ENCODE measurements at regions not wholly inside any gene's neighbourhood (a gene's known extent, or its start where the extent isn't known, plus 50 kb on each side); places are given as distances from the start of the nearest gene placed in this dataset.

DNA sequence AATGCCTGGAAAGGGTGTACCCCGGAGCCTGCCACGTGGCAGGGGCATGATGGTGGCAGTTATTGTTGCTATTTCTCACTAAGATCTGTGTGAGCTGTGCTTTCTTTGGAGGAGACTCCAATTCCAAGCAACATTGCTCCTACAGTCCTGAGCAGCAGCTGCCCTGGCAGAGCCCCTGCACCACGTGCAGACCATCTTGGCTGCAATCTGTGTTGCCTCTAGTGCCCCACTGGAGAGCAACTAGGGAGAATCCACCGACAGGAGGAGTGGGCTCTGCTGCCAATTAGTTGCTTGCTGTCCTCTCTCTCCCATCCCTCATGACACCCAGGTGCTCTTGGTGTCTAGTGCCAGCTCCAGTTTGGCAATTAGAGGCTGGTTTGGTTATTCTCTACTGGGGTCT, 116.0 kb downstream of the PXDC1 start:
- Mint-ChIP-seq H3K4me1 (ENCODE audit: low read depth) (no peaks in the 10 kb centered on the region), H3K4me3 (no peak overlapping the region), H3K9me3 (no peaks in the 10 kb centered on the region), H3K36me3 (ENCODE audit: low read depth) (no peaks in the 10 kb centered on the region), H3K27ac (no peak overlapping the region), H3K27me3 (peaks cover 24% of the 10 kb centered on the region)
- ChIA-PET CTCF (no interaction called here), POLR2A (no interaction called here)
- H3K9me3 ChIP-seq (ENCODE audit: control insufficient read depth in 1 of 2, insufficient read depth in 1 of 2, low read length in 2 of 2): no peaks in the 10 kb centered on the region
- ATAC-seq (ENCODE audit: poor library complexity): no peak
- TF ChIP-seq, protein P1, sequence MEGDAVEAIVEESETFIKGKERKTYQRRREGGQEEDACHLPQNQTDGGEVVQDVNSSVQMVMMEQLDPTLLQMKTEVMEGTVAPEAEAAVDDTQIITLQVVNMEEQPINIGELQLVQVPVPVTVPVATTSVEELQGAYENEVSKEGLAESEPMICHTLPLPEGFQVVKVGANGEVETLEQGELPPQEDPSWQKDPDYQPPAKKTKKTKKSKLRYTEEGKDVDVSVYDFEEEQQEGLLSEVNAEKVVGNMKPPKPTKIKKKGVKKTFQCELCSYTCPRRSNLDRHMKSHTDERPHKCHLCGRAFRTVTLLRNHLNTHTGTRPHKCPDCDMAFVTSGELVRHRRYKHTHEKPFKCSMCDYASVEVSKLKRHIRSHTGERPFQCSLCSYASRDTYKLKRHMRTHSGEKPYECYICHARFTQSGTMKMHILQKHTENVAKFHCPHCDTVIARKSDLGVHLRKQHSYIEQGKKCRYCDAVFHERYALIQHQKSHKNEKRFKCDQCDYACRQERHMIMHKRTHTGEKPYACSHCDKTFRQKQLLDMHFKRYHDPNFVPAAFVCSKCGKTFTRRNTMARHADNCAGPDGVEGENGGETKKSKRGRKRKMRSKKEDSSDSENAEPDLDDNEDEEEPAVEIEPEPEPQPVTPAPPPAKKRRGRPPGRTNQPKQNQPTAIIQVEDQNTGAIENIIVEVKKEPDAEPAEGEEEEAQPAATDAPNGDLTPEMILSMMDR (IDR thresholded peaks at IDR 0.05): no peak
- intact Hi-C loops (cut with DNase I, micrococcal nuclease): no loop called here
- no peaks in the 10 kb centered on the region for H3K36me3 ChIP-seq (ENCODE audit: insufficient read depth, low read length)
- H3K4me1 ChIP-seq (ENCODE audit: insufficient read depth, low read length): no peaks in the 10 kb centered on the region
- H3K27me3 ChIP-seq (ENCODE audit: control insufficient read depth in 1 of 2, insufficient read depth in 2 of 2, low read length in 2 of 2): no peaks in the 10 kb centered on the region
- no peak overlapping the region for H3K4me3 ChIP-seq (ENCODE audit: low read length)
- H3K27ac ChIP-seq (ENCODE audit: low read depth in 1 of 2, low read length in 2 of 2): no peak overlapping the region
- no peak for DNase-seq

DNA sequence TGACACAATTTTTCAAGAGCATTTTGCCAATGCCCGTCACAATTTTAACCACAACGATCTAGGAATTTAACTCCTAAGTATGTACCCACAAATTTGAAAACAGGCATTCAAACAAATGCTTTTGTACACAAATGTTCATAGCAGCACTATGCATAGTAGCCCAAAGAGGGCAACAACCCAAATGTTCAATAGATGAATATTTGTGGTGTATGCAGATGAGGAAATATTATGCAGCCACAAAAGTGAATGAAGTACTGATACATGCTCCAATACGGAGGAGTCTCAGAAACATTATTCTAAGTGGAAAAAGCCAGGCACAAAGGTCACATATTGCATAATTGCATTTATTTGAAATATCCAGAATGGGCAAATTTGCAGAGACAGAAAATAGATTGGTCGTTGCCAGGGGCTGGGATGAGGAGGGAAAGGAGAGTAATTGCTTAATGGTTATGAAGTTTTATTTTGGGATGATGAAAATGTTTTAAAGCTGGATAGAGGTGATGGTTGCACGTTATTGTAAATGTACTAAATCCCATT, 117.2 kb downstream of the PXDC1 start:
- DNase-seq: no peak
- Mint-ChIP-seq H3K27ac (no peak overlapping the region), H3K36me3 (ENCODE audit: low read depth) (no peaks in the 10 kb centered on the region), H3K4me3 (no peak overlapping the region), H3K27me3 (peaks cover 24% of the 10 kb centered on the region), H3K4me1 (ENCODE audit: low read depth) (no peaks in the 10 kb centered on the region), H3K9me3 (no peaks in the 10 kb centered on the region)
- Histone ChIP-seq H3K36me3 (ENCODE audit: insufficient read depth, low read length) (no peaks in the 10 kb centered on the region), H3K4me1 (ENCODE audit: insufficient read depth, low read length) (no peaks in the 10 kb centered on the region), H3K9me3 (ENCODE audit: control insufficient read depth in 1 of 2, insufficient read depth in 1 of 2, low read length in 2 of 2) (no peaks in the 10 kb centered on the region), H3K27ac (ENCODE audit: low read depth in 1 of 2, low read length in 2 of 2) (no peak overlapping the region), H3K27me3 (ENCODE audit: control insufficient read depth in 1 of 2, insufficient read depth in 2 of 2, low read length in 2 of 2) (no peaks in the 10 kb centered on the region), H3K4me3 (ENCODE audit: low read length) (no peak overlapping the region)
- TF ChIP-seq, protein P1 (IDR thresholded peaks at IDR 0.05): no peak
- POLR2A ChIA-PET: no interaction called here
- intact Hi-C loops (cut with DNase I, micrococcal nuclease): no loop called here
- ATAC-seq (ENCODE audit: poor library complexity): no peak
- CTCF ChIA-PET: no interaction called here

DNA sequence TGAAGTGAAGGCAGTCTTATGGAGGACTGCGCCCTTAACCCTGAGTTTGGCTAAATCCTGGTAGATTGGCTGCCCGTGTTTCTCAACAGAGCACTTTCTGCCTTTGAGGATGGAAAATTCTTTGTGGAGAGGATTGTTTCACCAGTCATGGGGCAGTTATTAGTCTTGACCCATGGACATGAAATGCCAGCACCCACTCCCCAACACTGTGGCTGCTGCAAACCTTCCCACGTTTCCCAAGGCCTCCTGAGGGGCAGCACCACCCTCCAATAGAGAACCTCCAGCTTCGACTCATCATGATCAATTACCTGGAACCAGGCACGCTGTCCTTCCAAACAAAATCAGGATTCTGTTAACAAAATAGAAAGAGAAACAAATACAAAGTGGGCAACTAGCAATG, 117.8 kb downstream of the PXDC1 start:
- TF ChIP-seq, protein P1 (IDR thresholded peaks at IDR 0.05): no peak
- CTCF ChIA-PET: no interaction called here
- H3K36me3 ChIP-seq (ENCODE audit: insufficient read depth, low read length): no peaks in the 10 kb centered on the region
- H3K4me3 ChIP-seq (ENCODE audit: low read length): no peak overlapping the region
- ATAC-seq (ENCODE audit: poor library complexity): no peak
- intact Hi-C loops (cut with DNase I, micrococcal nuclease): no loop called here
- H3K9me3 Mint-ChIP-seq: no peaks in the 10 kb centered on the region
- H3K4me1 ChIP-seq (ENCODE audit: insufficient read depth, low read length): no peaks in the 10 kb centered on the region
- H3K27me3 Mint-ChIP-seq: peaks cover 24% of the 10 kb centered on the region
- no peak overlapping the region for H3K27ac ChIP-seq (ENCODE audit: low read depth in 1 of 2, low read length in 2 of 2)
- POLR2A ChIA-PET: no interaction called here
- no peak overlapping the region for H3K27ac Mint-ChIP-seq
- H3K36me3 Mint-ChIP-seq (ENCODE audit: low read depth): no peaks in the 10 kb centered on the region
- no peaks in the 10 kb centered on the region for H3K9me3 ChIP-seq (ENCODE audit: control insufficient read depth in 1 of 2, insufficient read depth in 1 of 2, low read length in 2 of 2)
- no peak overlapping the region for H3K4me3 Mint-ChIP-seq
- no peaks in the 10 kb centered on the region for H3K4me1 Mint-ChIP-seq (ENCODE audit: low read depth)
- no peaks in the 10 kb centered on the region for H3K27me3 ChIP-seq (ENCODE audit: control insufficient read depth in 1 of 2, insufficient read depth in 2 of 2, low read length in 2 of 2)
- no peak for DNase-seq
